CD14-positive monocyte (primary cell): ENCODE measurements at regions not wholly inside any gene's neighbourhood (a gene's known extent, or its start where the extent isn't known, plus 50 kb on each side); places are given as distances from the start of the nearest gene placed in this dataset.

Experiments used
- DNase-seq, 3 donors: peaks; one replicate each; pipeline ENCODE4 v3.0.0-alpha.2; 2011 to 2022
- H2AFZ ChIP-seq: 2 replicates; pipeline ENCODE4 v1.6.0; 2012; ENCODE audit warnings: mild to moderate bottlenecking, low read depth, low read length, inconsistent platforms; ENCODE audit not compliant: insufficient read depth, poor library complexity, severe bottlenecking
- H3K27ac ChIP-seq, 2 donors: 1 replicate in 1 of 2; 2 replicates in 1 of 2; pipeline ENCODE4 v1.5.1; 2012 to 2013; ENCODE audit warnings: low read length in 2 of 2, control low read depth in 1 of 2, inconsistent platforms in 1 of 2, low read depth in 1 of 2, mild to moderate bottlenecking in 1 of 2
- H3K27me3 ChIP-seq, 2 donors: one replicate each; pipeline versions ENCODE4 v1.6.0 to v1.6.1; 2011 to 2013; ENCODE audit warnings: low read length in 2 of 2; ENCODE audit not compliant: control insufficient read depth in 2 of 2, insufficient read depth in 2 of 2
- H3K36me3 ChIP-seq, 2 donors: replicated peaks in 1 of 2; 1 replicate in 1 of 2; 2 replicates in 1 of 2; pipeline versions ENCODE4 v1.5.1 to v1.6.1; 2012 to 2013; ENCODE audit warnings: low read length in 2 of 2, control low read depth in 1 of 2, inconsistent platforms in 1 of 2, mild to moderate bottlenecking in 1 of 2; ENCODE audit not compliant: insufficient read depth in 2 of 2, control insufficient read depth in 1 of 2
- H3K4me1 ChIP-seq, 2 donors: 1 replicate in 1 of 2; 2 replicates in 1 of 2; pipeline versions ENCODE4 v1.5.1 to v1.6.1; 2012 to 2013; ENCODE audit warnings: low read length in 2 of 2, control low read depth in 1 of 2, inconsistent platforms in 1 of 2, mild to moderate bottlenecking in 1 of 2, moderate library complexity in 1 of 2; ENCODE audit not compliant: insufficient read depth in 2 of 2, control insufficient read depth in 1 of 2
- H3K4me2 ChIP-seq: replicated peaks from 2 replicates; pipeline ENCODE3; 2012; ENCODE audit warnings: low read length, moderate library complexity, mild to moderate bottlenecking; ENCODE audit not compliant: poor library complexity, severe bottlenecking; ENCODE audit errors: extremely low read depth
- H3K4me3 ChIP-seq, 3 experiments: fragments of 200-600 bp in 1 of 3; sonication (generic) in 1 of 3; replicated peaks in 1 of 3; 1 replicate in 2 of 3; 2 replicates in 1 of 3; pipeline ENCODE4 v1.5.1; 2011 to 2013; ENCODE audit warnings: low read length in 3 of 3, mild to moderate bottlenecking in 3 of 3, control low read depth in 2 of 3, low read depth in 2 of 3, inconsistent platforms in 1 of 3, moderate library complexity in 1 of 3
- H3K79me2 ChIP-seq: 2 replicates; pipeline ENCODE4 v1.6.0; 2012; ENCODE audit warnings: mild to moderate bottlenecking, control low read depth, inconsistent platforms, low read length, moderate library complexity; ENCODE audit not compliant: insufficient read depth
- H3K9ac ChIP-seq: 2 replicates; pipeline ENCODE4 v1.6.0; 2017; ENCODE audit warnings: low read length, mild to moderate bottlenecking; ENCODE audit not compliant: insufficient read depth, poor library complexity, severe bottlenecking
- H3K9me3 ChIP-seq, 2 donors: replicated peaks in 1 of 2; 1 replicate in 1 of 2; 2 replicates in 1 of 2; pipeline versions ENCODE4 v1.5.1 to v1.6.1; 2012 to 2013; ENCODE audit warnings: low read length in 2 of 2, control low read depth in 1 of 2; ENCODE audit not compliant: control insufficient read depth in 1 of 2, insufficient read depth in 1 of 2
- H4K20me1 ChIP-seq: 2 replicates; pipeline ENCODE4 v1.6.0; 2012; ENCODE audit warnings: mild to moderate bottlenecking, low read length, control low read depth, moderate library complexity; ENCODE audit not compliant: insufficient read depth
- H3K27ac Mint-ChIP-seq, 7 donors: one replicate each; pipeline ENCODE4 v1.8.0; 2020; ENCODE audit warnings: mild to moderate bottlenecking in 7 of 7, mixed read lengths in 7 of 7, moderate library complexity in 6 of 7, inconsistent platforms in 2 of 7
- H3K27me3 Mint-ChIP-seq, 3 donors: one replicate each; pipeline ENCODE4 v1.8.0; 2021 to 2022; ENCODE audit warnings: low read depth in 3 of 3, mild to moderate bottlenecking in 3 of 3, mixed read lengths in 3 of 3, moderate library complexity in 3 of 3, inconsistent platforms in 1 of 3
- H3K36me3 Mint-ChIP-seq, 2 donors: one replicate each; pipeline ENCODE4 v1.8.0; 2020; ENCODE audit warnings: mixed read lengths in 2 of 2, inconsistent platforms in 1 of 2, mild to moderate bottlenecking in 1 of 2
- H3K4me1 Mint-ChIP-seq: one replicate; pipeline ENCODE4 v1.8.0; 2020; ENCODE audit warnings: mild to moderate bottlenecking, mixed read lengths
- H3K4me3 Mint-ChIP-seq, 2 donors: one replicate each; pipeline ENCODE4 v1.8.0; 2020; ENCODE audit warnings: mild to moderate bottlenecking in 2 of 2, mixed read lengths in 2 of 2, moderate library complexity in 1 of 2
- H3K9me3 Mint-ChIP-seq, 7 donors: one replicate each; pipeline ENCODE4 v1.8.0; 2020 to 2022; ENCODE audit warnings: mixed read lengths in 7 of 7, mild to moderate bottlenecking in 6 of 7, moderate library complexity in 6 of 7, inconsistent platforms in 2 of 7
- CTCF ChIP-seq: fragments of 200-600 bp; IDR thresholded peaks from one replicate; pipeline ENCODE4 v1.8.0; 2022; ENCODE audit warnings: antibody characterized with exemption, mild to moderate bottlenecking
- WGBS: methylation state at CpG from one replicate; pipeline ENCODE4 v1.1.5; 2013; ENCODE audit warnings: missing lambda C conversion rate; ENCODE audit not compliant: insufficient coverage; 5-methylcytosine and 5-hydroxymethylcytosine counted together
- intact Hi-C, 2 donors: fragments of 100-400 bp; cut with micrococcal nuclease; formaldehyde crosslinking; loops; one replicate each; pipeline versions ENCODE4 v1.15.0 to v1.15.1; 2023

DNA sequence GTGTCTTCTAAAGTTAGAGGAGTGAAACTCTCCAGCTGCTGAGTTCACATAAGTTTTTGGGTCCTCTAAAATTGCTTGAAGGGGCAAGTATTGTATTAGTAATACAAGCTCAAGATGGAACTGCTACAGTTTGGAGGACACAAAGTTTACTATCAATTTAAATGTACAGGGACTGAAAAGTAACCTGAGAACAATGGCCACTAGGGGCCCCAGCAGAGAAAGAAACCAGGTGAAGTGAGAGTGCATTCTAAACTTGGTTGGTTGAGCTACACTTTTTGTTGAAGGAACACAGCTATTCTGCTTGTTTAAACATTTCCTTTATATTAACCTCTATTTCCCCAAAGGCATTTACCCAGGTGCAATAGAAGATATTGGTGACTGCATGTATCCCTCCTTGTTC, 755.5 kb downstream of the GBE1 start:
- Histone ChIP-seq H3K9me3 (peaks cover 0 to 3% of the 10 kb centered on the region in 2 donors), H4K20me1 (no peaks in the 10 kb centered on the region), H3K4me2 (no peak overlapping the region), H3K79me2 (no peaks in the 10 kb centered on the region), H3K9ac (no peak overlapping the region), H3K36me3 (no peaks in the 10 kb centered on the region), H2AFZ (no peak overlapping the region), H3K27ac (no peak overlapping the region), H3K27me3 (no peaks in the 10 kb centered on the region), H3K4me3 (no peak overlapping the region), H3K4me1 (no peaks in the 10 kb centered on the region)
- Mint-ChIP-seq H3K4me3 (no peak overlapping the region), H3K36me3 (no peaks in the 10 kb centered on the region), H3K27ac (no peak overlapping the region), H3K9me3 (peaks cover 2 to 19% (median 6%) of the 10 kb centered on the region in 7 donors), H3K27me3 (peaks cover 0 to 2% (median 0%) of the 10 kb centered on the region in 3 donors), H3K4me1 (no peaks in the 10 kb centered on the region)
- TF ChIP-seq CTCF = no peak
- intact Hi-C loops = no loop called here
- no peak for DNase-seq

DNA sequence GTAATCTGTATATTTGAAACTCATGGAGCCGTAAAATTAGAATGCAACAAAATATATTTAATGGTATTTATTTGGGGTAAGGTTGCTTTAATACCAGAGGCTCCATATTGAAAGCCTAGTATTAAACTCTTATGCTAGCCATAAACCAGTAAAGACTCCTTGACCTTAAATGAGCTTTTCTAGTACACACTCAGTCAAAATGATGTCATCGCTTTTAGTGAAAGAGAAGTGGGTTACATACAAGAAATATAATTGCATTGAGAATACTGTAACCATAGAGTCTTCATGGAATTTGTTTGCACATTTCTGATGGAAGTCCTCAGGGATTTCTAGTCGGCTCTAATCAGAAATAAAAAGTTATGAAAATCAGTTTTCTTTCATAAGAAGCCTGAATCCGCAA, 757.6 kb downstream of the GBE1 start:
- no peak for DNase-seq
- peaks cover 0 to 2% (median 0%) of the 10 kb centered on the region in 3 donors for H3K27me3 Mint-ChIP-seq
- no peaks in the 10 kb centered on the region for H3K4me1 ChIP-seq
- no peaks in the 10 kb centered on the region for H4K20me1 ChIP-seq
- H3K4me2 ChIP-seq = no peak overlapping the region
- no peaks in the 10 kb centered on the region for H3K27me3 ChIP-seq
- H3K4me3 ChIP-seq = no peak overlapping the region
- no peak overlapping the region for H2AFZ ChIP-seq
- WGBS = 50% methylated on average over 2 of the region's 4 CpGs
- TF ChIP-seq CTCF = no peak
- H3K79me2 ChIP-seq = no peaks in the 10 kb centered on the region
- peaks cover 0 to 10% (median 3%) of the 10 kb centered on the region in 7 donors for H3K9me3 Mint-ChIP-seq
- H3K9ac ChIP-seq = no peak overlapping the region
- no peaks in the 10 kb centered on the region for H3K36me3 Mint-ChIP-seq
- H3K36me3 ChIP-seq = no peaks in the 10 kb centered on the region
- no peaks in the 10 kb centered on the region for H3K9me3 ChIP-seq
- intact Hi-C loops = no loop called here
- H3K4me3 Mint-ChIP-seq = no peak overlapping the region
- H3K27ac Mint-ChIP-seq = no peak overlapping the region
- H3K4me1 Mint-ChIP-seq = no peaks in the 10 kb centered on the region
- H3K27ac ChIP-seq = no peak overlapping the region
